Endothelial cell of umbilical vein (primary cell): ENCODE measurements at regions not wholly inside any gene's neighbourhood (a gene's known extent, or its start where the extent isn't known, plus 50 kb on each side); places are given as distances from the start of the nearest gene placed in this dataset.

Experiments
- EZH2 ChIP-seq: IDR thresholded peaks from 2 replicates; pipeline ENCODE4 v1.6.1; 2012; ENCODE audit warnings: borderline replicate concordance, low read depth, mild to moderate bottlenecking, moderate library complexity, low read length, inconsistent platforms; ENCODE audit not compliant: severe bottlenecking
- FOS ChIP-seq: IDR thresholded peaks from 2 replicates; pipeline ENCODE4 v1.6.1; 2011; ENCODE audit warnings: mild to moderate bottlenecking, low read length, moderate library complexity, borderline replicate concordance; ENCODE audit not compliant: insufficient read depth
- GATA2 ChIP-seq: IDR thresholded peaks from 2 replicates; pipeline ENCODE4 v1.7.0; 2011; ENCODE audit warnings: low read depth, mild to moderate bottlenecking, moderate library complexity, mixed read lengths, low read length; ENCODE audit not compliant: insufficient read length, insufficient read depth
- JUN ChIP-seq: IDR thresholded peaks from 2 replicates; pipeline ENCODE4 v1.6.1; 2011; ENCODE audit warnings: borderline replicate concordance, low read depth; ENCODE audit not compliant: insufficient read length, insufficient read depth
- POLR2A ChIP-seq: IDR thresholded peaks from 2 replicates; pipeline ENCODE4 v1.6.1; 2012; ENCODE audit warnings: low read depth, mild to moderate bottlenecking, control low read depth, low read length
- POLR2AphosphoS5 ChIP-seq: IDR thresholded peaks from 2 replicates; pipeline ENCODE4 v1.6.1; 2012; ENCODE audit warnings: low read depth, mild to moderate bottlenecking, control low read depth, low read length, moderate library complexity; ENCODE audit not compliant: insufficient read depth
- TF ChIP-seq, protein P1 (sequence below), 2 donors: IDR thresholded peaks; 1 replicate in 1 of 2; 2 replicates in 1 of 2; pipeline ENCODE4 v1.5.1; 2011; ENCODE audit warnings: low read length in 2 of 2, mild to moderate bottlenecking in 2 of 2, moderate library complexity in 2 of 2, control low read depth in 1 of 2, inconsistent platforms in 1 of 2, low read depth in 1 of 2; ENCODE audit not compliant: insufficient read depth in 1 of 2; ENCODE audit errors: extremely low read depth in 1 of 2

DNA sequence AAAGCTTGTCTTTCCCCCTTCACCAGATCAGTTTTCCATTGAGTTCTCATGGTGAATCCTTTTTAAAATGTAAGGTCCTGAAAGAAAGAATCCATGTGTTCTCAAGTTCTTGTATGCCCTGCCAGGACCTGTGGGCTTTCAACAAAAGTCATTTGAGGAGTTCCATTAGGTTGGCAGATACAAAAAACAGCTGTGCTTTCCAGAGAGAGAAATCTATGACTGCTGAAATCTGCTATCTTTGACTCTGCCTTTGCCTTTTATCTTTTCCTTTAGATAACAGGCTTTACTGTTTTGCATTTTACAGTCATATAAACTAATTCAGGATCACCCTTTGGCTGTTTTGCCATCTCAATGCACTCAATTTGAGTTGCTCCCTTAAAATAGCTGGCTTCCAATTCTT lies 59.7 kb downstream of the CXCR4 start:
- TF ChIP-seq GATA2 (no peak), POLR2AphosphoS5 (no peak), EZH2 (no peak), POLR2A (no peak), FOS (no peak), JUN (no peak)
- TF ChIP-seq, protein P1, sequence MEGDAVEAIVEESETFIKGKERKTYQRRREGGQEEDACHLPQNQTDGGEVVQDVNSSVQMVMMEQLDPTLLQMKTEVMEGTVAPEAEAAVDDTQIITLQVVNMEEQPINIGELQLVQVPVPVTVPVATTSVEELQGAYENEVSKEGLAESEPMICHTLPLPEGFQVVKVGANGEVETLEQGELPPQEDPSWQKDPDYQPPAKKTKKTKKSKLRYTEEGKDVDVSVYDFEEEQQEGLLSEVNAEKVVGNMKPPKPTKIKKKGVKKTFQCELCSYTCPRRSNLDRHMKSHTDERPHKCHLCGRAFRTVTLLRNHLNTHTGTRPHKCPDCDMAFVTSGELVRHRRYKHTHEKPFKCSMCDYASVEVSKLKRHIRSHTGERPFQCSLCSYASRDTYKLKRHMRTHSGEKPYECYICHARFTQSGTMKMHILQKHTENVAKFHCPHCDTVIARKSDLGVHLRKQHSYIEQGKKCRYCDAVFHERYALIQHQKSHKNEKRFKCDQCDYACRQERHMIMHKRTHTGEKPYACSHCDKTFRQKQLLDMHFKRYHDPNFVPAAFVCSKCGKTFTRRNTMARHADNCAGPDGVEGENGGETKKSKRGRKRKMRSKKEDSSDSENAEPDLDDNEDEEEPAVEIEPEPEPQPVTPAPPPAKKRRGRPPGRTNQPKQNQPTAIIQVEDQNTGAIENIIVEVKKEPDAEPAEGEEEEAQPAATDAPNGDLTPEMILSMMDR (IDR thresholded peaks at IDR 0.05; ENCODE audit: extremely low read depth in 1 of 2, insufficient read depth in 1 of 2, low read depth in 1 of 2, low read length in 2 of 2) = no peak
